Activated naive CD4-positive, alpha-beta T cell treated with anti-CD3 and anti-CD28 coated beads for 36 hours (primary cell): ENCODE measurements at regions not wholly inside any gene's neighbourhood (a gene's known extent, or its start where the extent isn't known, plus 50 kb on each side); places are given as distances from the start of the nearest gene placed in this dataset.
A peak's percentile ranks its signal among the peaks of the same experiment; 100 is the strongest.

ENCODE experiments used
- CTCF ChIA-PET: fragments of 350-600 bp; sonication (Branson Sonifier 250); formaldehyde crosslinking; loops from one replicate; lab custom pipeline; 2021; ENCODE audit warnings: antibody characterized with exemption; lab: Charles Lee
- DNase-seq: peaks from one replicate; pipeline ENCODE4 v3.0.0-alpha.2; 2020
- H3K27ac Mint-ChIP-seq: one replicate; pipeline ENCODE4 v1.8.0; 2021; ENCODE audit warnings: mild to moderate bottlenecking, mixed read lengths
- H3K27me3 Mint-ChIP-seq: one replicate; pipeline ENCODE4 v1.8.0; 2021; ENCODE audit warnings: low read depth, mixed read lengths
- H3K36me3 Mint-ChIP-seq: one replicate; pipeline ENCODE4 v1.8.0; 2021; ENCODE audit warnings: low read depth, mixed read lengths
- H3K4me1 Mint-ChIP-seq: one replicate; pipeline ENCODE4 v1.8.0; 2021; ENCODE audit warnings: low read depth, mixed read lengths
- H3K4me3 Mint-ChIP-seq: one replicate; pipeline ENCODE4 v1.8.0; 2021; ENCODE audit warnings: mild to moderate bottlenecking, moderate library complexity, mixed read lengths
- H3K9me3 Mint-ChIP-seq: one replicate; pipeline ENCODE4 v1.8.0; 2021; ENCODE audit warnings: mixed read lengths
- intact Hi-C: fragments of 100-400 bp; cut with micrococcal nuclease; formaldehyde crosslinking; loops from one replicate; pipeline ENCODE4 v1.15.1; 2023

- DNase-seq, result no peak
- H3K4me1 Mint-ChIP-seq, result peaks cover 96% of the 10 kb centered on the region
- H3K27ac Mint-ChIP-seq, result peak overlapping the region; percentile 81
- intact Hi-C loops, result loop anchor here (5.0 kb wide), 1 partner anchor 321 kb away; no protein-coding TSS in a partner anchor
- H3K4me3 Mint-ChIP-seq, result no peak overlapping the region
- CTCF ChIA-PET, result interaction anchor here (1.2 to 16.5 kb wide), 10 partner anchors 11 to 91 kb away, joined by 3 to 505 read pairs (median 10); partner anchors contain the start of gene ZFP36L2
- no peaks in the 10 kb centered on the region for H3K9me3 Mint-ChIP-seq
- no peaks in the 10 kb centered on the region for H3K27me3 Mint-ChIP-seq
- H3K36me3 Mint-ChIP-seq, result no peaks in the 10 kb centered on the region
Measured at GRCh38 chr2:43133336-43133707, 93.1 kb downstream of the ZFP36L2 start.

- peak; percentile 62 for DNase-seq
- H3K27ac Mint-ChIP-seq, result peak overlapping the region; percentile 81
- H3K4me1 Mint-ChIP-seq, result peaks cover 96% of the 10 kb centered on the region
- H3K4me3 Mint-ChIP-seq, result peak overlapping the region; percentile 47
- H3K36me3 Mint-ChIP-seq, result no peaks in the 10 kb centered on the region
- intact Hi-C loops, result loop anchor here (5.0 kb wide), 1 partner anchor 320 kb away; no protein-coding TSS in a partner anchor
- CTCF ChIA-PET, result interaction anchor here (0.6 to 16.5 kb wide), 10 partner anchors 11 to 427 kb away, joined by 3 to 505 read pairs (median 9); partner anchors contain the start of gene ZFP36L2
- no peaks in the 10 kb centered on the region for H3K27me3 Mint-ChIP-seq
- H3K9me3 Mint-ChIP-seq, result no peaks in the 10 kb centered on the region
Measured at GRCh38 chr2:43132683-43133301, 93.6 kb downstream of the ZFP36L2 start.

DNA sequence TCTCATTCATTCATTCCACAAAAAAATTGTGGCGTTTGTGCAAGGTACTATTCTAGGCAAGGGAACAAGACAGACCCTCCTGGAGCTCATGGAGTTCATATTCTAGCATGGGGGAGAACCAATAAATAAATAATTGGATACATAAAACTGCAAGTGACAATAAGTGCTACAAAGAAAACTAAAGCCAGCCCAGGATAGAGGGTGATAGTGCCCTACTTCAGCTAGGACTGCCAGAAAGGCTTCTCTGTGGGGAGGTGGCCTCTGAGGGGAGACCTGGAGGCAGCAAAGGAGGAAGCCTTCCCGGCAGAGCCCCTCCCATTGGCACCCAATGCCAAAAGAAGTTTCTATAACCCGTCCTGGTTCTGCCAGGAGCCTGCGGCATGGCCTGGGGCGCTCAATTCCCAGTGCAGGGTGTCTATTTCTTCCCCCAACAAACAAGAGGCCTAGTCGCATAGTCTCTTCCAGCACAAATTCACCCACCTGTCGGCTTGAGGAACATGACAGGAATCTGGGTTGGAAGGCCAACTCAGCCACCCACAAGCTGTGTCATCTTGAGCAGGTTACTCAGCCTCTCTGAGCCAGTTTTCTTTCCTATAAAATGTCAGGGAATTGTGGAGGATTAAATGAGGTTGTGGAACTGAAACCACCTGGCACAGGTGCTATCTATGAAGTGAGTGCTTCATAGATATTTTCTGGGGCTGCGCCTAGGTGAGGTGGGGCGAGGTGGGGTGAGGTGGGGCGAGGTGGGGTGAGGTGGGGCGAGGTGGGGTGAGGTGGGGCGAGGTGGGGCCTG lies 94.3 kb downstream of the ZFP36L2 start:
- CTCF ChIA-PET, result interaction anchor here (0.6 to 16.5 kb wide), 12 partner anchors 13 to 428 kb away, joined by 3 to 505 read pairs (median 5); partner anchors contain the start of gene ZFP36L2
- Mint-ChIP-seq H3K9me3 (no peaks in the 10 kb centered on the region), H3K4me3 (no peak overlapping the region), H3K27me3 (no peaks in the 10 kb centered on the region), H3K27ac (peak overlapping the region; percentile 81), H3K4me1 (peaks cover 95% of the 10 kb centered on the region), H3K36me3 (no peaks in the 10 kb centered on the region)
- no peak for DNase-seq
- intact Hi-C loops, result loop anchor here (1.0 to 5.0 kb wide), 12 partner anchors 17 to 410 kb away; partner anchors contain the start of gene ZFP36L2

DNA sequence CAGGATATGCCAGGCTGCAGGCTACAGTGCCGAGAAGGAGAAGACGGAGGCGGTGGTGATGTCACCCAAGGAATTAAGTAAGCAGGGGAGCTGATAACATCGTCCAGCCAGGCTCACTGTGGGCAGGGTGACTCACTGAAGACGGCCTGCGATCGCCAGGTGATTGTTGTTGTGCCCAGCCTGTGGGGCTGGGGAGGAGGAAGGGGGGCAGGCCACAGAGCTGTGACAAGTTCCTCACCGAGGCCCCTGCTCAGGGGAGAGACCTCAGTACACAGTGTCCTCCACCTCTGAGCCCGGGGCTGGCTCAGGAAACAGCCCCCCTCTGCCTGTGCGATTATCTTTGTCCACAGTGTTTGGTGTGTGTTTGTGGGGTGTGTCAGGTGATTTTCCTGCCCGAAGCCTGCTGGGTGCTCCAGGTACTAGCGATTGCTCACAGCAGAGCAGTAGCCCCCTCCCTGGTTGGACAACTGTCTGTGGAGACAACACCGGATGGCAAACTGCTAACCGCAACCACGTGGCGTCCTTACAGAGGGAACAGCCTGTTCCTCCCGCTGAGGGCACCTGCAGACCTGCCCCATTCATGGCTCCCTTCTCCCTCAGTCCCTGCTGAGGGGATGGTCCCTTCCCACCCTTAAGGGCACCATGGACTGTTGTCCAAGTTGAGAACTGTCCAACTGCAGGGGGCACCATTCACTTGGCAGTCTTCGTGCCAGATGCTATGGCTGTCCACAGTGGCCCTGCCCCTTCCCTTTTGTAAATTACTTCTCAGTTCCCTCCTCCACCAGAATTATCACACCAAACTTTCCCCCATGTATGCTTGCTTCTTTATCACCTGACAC lies 95.1 kb downstream of the ZFP36L2 start:
- H3K9me3 Mint-ChIP-seq, result no peaks in the 10 kb centered on the region
- H3K27me3 Mint-ChIP-seq, result no peaks in the 10 kb centered on the region
- CTCF ChIA-PET, result interaction anchor here (0.7 to 16.5 kb wide), 11 partner anchors 13 to 353 kb away, joined by 3 to 505 read pairs (median 12); partner anchors contain the start of gene ZFP36L2
- peak overlapping the region; percentile 18 for H3K27ac Mint-ChIP-seq
- no peaks in the 10 kb centered on the region for H3K36me3 Mint-ChIP-seq
- peak; percentile 94 for DNase-seq
- H3K4me3 Mint-ChIP-seq, result peak overlapping the region; percentile 20
- peaks cover 87% of the 10 kb centered on the region for H3K4me1 Mint-ChIP-seq
- intact Hi-C loops, result loop anchor here (1.0 to 5.0 kb wide), 12 partner anchors 18 to 411 kb away; partner anchors contain the start of gene ZFP36L2

DNA sequence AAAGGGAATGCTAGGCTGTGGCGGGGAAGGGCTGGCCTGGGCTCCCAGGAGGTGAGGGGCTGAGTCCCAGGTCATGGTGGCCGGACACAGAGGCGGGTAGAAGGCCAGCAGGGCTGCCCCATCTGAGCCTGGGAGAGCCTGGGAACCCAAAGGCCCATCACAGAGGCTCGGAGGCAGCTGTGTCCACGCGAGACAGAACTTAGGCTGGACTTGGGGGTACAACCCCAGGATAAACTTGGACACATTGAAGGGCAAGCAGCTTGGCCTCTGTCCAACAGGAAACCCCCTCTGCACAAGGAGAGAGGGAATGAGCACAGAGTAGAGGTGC lies 95.9 kb downstream of the ZFP36L2 start:
- Mint-ChIP-seq H3K4me3 (no peak overlapping the region), H3K27me3 (no peaks in the 10 kb centered on the region), H3K4me1 (peaks cover 87% of the 10 kb centered on the region), H3K9me3 (no peaks in the 10 kb centered on the region), H3K27ac (peak overlapping the region; percentile 32), H3K36me3 (no peaks in the 10 kb centered on the region)
- intact Hi-C loops, result loop anchor here (2.0 to 5.0 kb wide), 3 partner anchors 156 to 318 kb away; no protein-coding TSS in a partner anchor
- CTCF ChIA-PET, result interaction anchor here (0.9 to 16.5 kb wide), 5 partner anchors 18 to 354 kb away, joined by 3 to 505 read pairs (median 24); partner anchors contain the start of gene ZFP36L2
- DNase-seq, result no peak

DNA sequence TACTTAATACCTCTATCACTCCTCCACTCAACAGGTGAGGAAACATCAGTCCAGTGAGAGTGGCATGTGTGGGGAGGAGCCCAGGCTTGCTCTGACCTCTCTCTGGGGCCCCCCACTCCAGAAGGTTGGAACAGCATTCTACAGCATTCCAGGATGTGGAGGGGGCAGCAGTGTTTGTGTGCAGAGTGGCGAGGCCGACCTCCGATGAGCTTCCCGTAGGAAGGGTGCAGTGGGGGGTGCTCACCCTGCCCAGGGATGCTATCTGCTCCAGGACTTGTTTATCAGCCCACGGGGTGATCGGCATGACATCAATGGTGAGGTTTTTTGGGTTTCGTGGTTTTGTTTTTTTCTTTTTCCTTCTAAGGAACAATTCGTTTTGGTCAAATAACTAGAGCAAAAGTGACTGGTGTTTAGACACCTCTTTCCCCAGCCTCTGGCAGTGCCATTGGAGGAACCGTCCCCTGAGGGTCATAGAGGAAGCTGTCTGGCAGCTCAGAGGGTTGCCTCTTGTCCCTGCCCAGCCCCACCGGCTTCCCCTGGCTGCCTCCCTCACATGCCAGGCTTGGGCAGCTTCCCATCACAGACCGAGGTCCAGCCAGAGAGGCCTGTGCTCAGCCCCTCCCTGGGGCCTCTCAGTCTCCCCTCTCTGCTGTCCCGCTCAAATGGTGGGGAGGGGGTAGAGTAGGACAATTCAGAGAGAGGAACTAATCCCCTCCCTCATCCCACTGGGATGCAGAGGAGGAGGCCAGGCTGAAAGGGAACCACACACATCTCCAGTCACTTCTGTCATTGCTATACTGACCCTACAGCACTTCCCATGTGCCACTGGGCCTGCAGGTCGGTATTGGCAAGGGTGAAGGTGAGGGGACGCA lies 96.5 kb downstream of the ZFP36L2 start:
- DNase-seq, result no peak
- H3K27ac Mint-ChIP-seq, result peak overlapping the region; percentile 32
- H3K4me3 Mint-ChIP-seq, result no peak overlapping the region
- peaks cover 84% of the 10 kb centered on the region for H3K4me1 Mint-ChIP-seq
- intact Hi-C loops, result loop anchor here (2.0 to 5.0 kb wide), 3 partner anchors 155 to 318 kb away; no protein-coding TSS in a partner anchor
- no peaks in the 10 kb centered on the region for H3K9me3 Mint-ChIP-seq
- H3K27me3 Mint-ChIP-seq, result no peaks in the 10 kb centered on the region
- CTCF ChIA-PET, result interaction anchor here (0.6 to 16.5 kb wide), 9 partner anchors 11 to 355 kb away, joined by 3 to 505 read pairs (median 17); partner anchors contain the start of gene ZFP36L2
- no peaks in the 10 kb centered on the region for H3K36me3 Mint-ChIP-seq

DNA sequence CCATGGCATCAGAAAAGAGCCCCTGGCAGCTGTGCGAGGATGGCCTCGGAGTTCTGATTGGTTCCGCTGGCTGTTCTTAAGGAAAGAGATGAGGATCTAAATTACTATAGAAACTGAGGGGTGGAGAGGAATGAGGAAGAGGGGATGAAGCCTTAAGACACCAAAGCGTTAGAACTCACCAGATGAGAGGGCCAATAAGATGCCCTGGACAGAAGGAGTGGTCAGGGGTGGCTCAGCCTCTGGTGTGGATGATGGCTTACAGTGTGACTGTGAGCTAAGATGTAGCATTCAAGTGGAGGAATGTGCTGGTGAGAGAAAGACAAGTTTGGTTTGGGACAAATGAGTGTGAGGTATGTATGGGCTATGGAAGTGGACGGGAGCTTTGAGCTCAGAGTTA lies 97.8 kb downstream of the ZFP36L2 start:
- CTCF ChIA-PET, result interaction anchor here (0.5 to 16.5 kb wide), 14 partner anchors 12 to 412 kb away, joined by 3 to 505 read pairs (median 6); partner anchors contain the start of gene ZFP36L2
- Mint-ChIP-seq H3K4me3 (no peak overlapping the region), H3K27ac (peak overlapping the region; percentile 42)

GRCh38 chr2:43127941-43128558 lies 98.4 kb downstream of the ZFP36L2 start:
- Mint-ChIP-seq H3K27ac (peak overlapping the region; percentile 42), H3K4me3 (no peak overlapping the region), H3K27me3 (no peaks in the 10 kb centered on the region), H3K36me3 (no peaks in the 10 kb centered on the region), H3K9me3 (no peaks in the 10 kb centered on the region), H3K4me1 (peaks cover 78% of the 10 kb centered on the region)
- DNase-seq, result no peak
- intact Hi-C loops, result loop anchor here (1.0 to 2.0 kb wide), 3 partner anchors 181 to 414 kb away; no protein-coding TSS in a partner anchor
- CTCF ChIA-PET, result interaction anchor here (0.5 to 16.5 kb wide), 15 partner anchors 16 to 707 kb away, joined by 3 to 505 read pairs (median 6); partner anchors contain the start of gene ZFP36L2

More for the DNA sequence above, 97.8 kb downstream of the ZFP36L2 start:
- DNase-seq, result no peak
- Mint-ChIP-seq H3K36me3 (no peaks in the 10 kb centered on the region), H3K27me3 (no peaks in the 10 kb centered on the region), H3K4me1 (peaks cover 80% of the 10 kb centered on the region), H3K9me3 (no peaks in the 10 kb centered on the region)
- intact Hi-C loops, result no loop called here

- peak; percentile 90 for DNase-seq
- H3K4me3 Mint-ChIP-seq, result no peak overlapping the region
- no peak overlapping the region for H3K27ac Mint-ChIP-seq
- CTCF ChIA-PET, result interaction anchor here (0.6 to 16.5 kb wide), 29 partner anchors 11 to 708 kb away, joined by 3 to 505 read pairs (median 3); partner anchors contain the start of gene ZFP36L2
- no peaks in the 10 kb centered on the region for H3K9me3 Mint-ChIP-seq
- no peaks in the 10 kb centered on the region for H3K36me3 Mint-ChIP-seq
- peaks cover 72% of the 10 kb centered on the region for H3K4me1 Mint-ChIP-seq
- intact Hi-C loops, result loop anchor here (1.0 to 2.0 kb wide), 3 partner anchors 181 to 415 kb away; no protein-coding TSS in a partner anchor
- H3K27me3 Mint-ChIP-seq, result no peaks in the 10 kb centered on the region
Measured at GRCh38 chr2:43127208-43127940, 99.0 kb downstream of the ZFP36L2 start.

- Mint-ChIP-seq H3K27me3 (no peaks in the 10 kb centered on the region), H3K27ac (no peak overlapping the region), H3K36me3 (no peaks in the 10 kb centered on the region), H3K4me1 (peaks cover 70% of the 10 kb centered on the region), H3K9me3 (no peaks in the 10 kb centered on the region), H3K4me3 (no peak overlapping the region)
- intact Hi-C loops, result loop anchor here (1.0 to 2.0 kb wide), 3 partner anchors 180 to 415 kb away; no protein-coding TSS in a partner anchor
- CTCF ChIA-PET, result interaction anchor here (0.6 to 16.5 kb wide), 29 partner anchors 10 to 669 kb away, joined by 3 to 505 read pairs (median 3); partner anchors contain the start of gene ZFP36L2
- DNase-seq, result no peak
Measured at GRCh38 chr2:43126817-43127207, 99.6 kb downstream of the ZFP36L2 start.
